Glomerular visceral epithelial cell (primary cell): ENCODE measurements at regions not wholly inside any gene's neighbourhood (a gene's known extent, or its start where the extent isn't known, plus 50 kb on each side); places are given as distances from the start of the nearest gene placed in this dataset.

Experiments
- DNase-seq: peaks from one replicate; pipeline ENCODE4 v3.0.0-alpha.2; 2016; ENCODE audit errors: extremely low spot score

DNA sequence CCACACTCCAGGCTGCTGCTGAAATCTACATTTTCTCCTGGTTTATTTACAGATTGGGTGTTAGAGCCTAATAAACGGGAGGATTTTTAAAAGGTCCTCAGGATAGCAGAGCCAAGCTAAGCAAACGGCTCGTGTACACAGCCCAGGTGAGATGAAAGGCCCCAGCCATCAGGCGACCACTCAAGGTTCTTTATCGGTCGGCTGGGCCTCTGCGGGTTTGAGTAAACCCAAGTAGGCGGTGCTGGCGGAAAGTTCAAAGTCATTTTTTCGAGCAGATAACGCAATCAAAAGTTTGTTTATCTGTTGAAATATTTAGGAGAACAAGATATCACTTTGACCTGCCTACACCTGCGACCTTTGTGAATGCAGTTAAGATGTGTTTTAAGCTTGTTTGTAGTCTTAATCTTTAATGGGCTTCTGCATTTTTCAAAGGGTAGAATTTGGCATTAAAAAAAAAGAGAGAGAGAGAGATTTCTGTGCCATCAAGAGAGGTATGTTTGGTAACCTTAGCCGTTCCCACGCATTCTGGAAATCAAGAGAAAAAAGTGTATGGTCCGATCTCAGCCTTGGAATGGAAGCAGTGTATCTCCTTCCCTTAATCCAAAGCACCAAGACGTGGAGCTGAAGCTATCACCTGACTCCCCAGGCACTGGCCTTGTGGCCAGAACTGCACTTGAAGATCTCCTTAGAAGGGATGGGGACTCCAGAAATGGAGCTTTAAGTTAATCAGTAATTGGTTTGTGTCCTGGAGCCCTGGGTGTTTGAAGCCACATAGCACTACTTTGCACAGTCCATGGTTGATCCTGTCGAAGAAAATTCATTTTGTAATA, 301.7 kb upstream of the IRX5 start:
- DNase-seq, result no peak

DNA sequence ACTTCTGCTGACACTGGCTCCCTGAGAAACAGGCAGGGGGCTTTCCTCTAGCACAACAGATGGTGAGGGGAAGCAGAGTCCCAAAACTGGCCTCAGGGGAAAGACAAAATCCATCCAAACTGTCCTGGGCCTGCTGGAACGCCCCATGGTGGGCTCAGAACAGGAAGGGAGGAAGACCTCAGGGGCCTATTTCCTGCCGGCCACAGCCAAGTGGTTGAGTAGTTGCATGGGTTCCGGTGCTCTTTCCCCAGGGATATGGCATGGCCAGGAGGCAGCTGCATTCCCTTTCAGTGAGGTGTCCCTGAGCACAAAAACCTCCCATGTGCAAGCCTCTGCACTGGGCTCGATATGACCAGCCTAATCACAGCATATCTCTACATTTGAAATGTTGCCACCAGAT, 303.0 kb upstream of the IRX5 start:
- DNase-seq, result no peak

DNA sequence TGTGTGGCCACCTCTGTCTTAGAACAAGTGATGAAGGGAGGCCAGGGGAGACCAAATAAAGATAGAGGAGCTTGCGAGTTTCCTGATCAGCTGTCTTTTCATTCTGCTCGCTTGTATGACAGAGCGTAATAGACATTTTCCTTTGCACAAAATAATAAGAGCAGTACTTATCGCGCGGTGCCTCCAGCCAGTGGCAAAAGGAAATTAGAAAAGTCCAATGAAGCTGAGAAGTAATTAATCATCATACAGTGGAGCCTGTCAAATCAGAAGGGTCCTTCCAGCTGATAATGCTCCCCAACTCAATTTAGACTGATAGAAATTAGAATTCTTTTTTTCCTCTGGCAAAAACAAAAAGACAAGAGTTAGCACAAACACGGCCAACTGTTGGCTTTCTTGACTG, 307.0 kb upstream of the IRX5 start:
- DNase-seq, result no peak

DNA sequence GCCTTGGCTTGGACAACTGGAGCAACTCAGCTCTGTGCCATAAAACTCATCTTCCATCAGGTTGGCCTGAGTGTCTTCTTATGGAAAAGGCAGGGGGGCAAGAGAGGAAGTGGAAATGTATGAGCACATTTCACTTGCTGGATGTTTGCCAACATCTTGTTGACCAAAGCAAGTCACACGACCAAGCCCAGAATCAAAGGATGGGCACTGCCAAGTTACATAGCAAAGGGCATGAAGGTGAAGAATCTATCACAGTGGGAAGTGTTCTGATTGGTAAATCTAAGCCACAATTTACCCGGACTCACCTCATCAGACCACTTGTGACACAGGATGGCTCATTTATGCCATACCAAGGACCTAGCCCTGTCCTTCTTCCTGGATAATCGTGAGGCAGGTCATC, 310.5 kb upstream of the IRX5 start:
- DNase-seq, result no peak

DNA sequence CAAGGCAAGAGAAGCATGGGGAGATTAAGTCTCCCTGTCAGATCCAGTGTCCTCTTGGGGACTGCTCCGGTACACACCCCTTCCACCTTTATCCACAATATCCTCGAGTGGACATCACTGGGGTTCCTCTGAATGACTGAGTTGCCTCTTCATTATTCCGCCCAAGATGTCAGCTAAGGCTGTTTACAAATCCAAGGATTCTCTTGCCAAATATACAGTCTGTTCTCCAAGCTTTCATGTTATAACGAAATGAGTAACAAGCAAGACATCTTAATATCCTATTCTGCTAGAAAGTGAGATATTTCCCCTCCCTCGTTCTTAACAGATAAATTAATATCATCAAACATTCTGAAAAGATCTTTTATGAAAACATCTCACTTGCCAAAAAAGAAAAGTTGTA, 314.1 kb upstream of the IRX5 start:
- no peak for DNase-seq

DNA sequence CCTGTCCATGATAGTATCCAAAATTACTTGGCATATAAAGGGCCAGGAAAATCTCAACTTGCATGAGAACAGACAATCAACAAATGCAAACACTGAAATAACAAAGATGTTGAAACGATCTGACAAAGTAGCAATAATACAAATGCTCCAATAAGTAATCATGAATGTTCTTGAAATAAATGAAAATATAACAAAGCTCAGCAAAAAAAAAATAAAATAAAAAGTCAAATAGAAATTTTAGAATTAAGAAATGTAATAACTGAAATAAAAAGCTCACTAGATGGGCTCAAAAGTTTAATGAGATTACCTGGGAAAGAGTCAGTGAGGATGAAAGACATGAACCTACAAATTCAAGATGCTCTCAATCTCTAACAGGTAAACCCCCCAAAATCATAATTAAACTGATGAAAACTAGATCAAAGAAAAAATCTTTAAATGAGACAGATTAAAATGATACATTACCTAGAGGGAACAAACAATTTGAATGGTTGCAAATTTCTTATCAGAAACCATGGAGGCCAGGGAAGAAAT, 319.0 kb upstream of the IRX3 start:
- DNase-seq, result no peak

DNA sequence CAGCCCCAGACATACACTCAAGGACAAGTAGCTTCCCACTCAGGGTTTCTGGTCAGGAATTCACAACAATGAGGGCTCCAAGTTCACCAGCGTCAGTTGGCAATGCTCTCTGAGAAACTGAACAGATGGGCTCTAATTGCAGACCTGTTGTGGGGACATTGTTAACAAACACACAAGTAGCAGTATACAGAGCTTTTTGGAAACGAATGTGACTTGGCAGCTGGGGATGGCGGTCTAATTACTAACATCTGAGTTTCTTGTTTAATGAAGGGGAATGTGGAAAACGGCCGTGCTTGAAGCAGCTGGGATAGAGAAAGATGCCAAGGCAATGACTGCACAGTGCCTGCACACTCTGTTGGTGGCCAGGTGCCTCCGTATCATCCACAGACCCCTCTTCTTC, 316.1 kb upstream of the IRX3 start:
- no peak for DNase-seq

DNA sequence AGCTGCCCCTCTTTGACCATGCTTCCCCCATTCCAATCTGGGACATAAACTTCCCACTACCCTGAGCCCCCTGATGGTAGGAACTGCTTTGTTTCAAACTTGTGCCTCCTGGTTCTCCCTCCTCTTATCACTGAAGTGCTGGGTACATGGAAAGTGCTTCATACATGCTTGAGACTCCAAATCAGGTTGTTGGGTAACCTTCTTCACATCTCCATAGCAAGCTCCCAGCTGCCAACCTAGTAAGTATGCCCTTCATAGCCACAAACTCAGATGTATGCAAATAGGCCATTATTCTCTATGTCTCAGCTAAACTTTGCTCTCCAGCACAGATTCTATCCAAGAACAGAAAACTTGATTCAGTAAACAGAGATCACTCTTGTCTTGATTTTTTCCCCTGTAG, 310.6 kb upstream of the IRX3 start:
- no peak for DNase-seq

DNA sequence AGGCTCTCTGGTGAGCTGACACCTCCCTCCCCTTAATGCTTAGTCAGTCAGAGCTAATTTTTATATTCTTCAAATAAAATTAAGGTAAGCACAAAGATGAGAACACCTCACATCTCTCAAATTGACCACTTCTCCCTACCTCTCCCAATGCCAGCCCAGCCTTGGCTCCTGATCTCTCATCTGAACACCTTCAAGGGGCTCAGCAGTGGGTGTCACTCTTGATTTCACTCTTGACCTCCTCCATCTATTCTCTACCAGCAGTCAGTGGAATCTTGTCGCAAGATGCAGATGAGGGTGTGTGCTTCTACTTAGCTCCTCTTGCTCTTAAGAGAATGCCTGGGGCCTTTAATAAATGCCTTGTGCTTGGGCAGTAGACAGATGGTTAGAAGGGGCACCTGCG, 309.0 kb upstream of the IRX3 start:
- DNase-seq, result no peak

DNA sequence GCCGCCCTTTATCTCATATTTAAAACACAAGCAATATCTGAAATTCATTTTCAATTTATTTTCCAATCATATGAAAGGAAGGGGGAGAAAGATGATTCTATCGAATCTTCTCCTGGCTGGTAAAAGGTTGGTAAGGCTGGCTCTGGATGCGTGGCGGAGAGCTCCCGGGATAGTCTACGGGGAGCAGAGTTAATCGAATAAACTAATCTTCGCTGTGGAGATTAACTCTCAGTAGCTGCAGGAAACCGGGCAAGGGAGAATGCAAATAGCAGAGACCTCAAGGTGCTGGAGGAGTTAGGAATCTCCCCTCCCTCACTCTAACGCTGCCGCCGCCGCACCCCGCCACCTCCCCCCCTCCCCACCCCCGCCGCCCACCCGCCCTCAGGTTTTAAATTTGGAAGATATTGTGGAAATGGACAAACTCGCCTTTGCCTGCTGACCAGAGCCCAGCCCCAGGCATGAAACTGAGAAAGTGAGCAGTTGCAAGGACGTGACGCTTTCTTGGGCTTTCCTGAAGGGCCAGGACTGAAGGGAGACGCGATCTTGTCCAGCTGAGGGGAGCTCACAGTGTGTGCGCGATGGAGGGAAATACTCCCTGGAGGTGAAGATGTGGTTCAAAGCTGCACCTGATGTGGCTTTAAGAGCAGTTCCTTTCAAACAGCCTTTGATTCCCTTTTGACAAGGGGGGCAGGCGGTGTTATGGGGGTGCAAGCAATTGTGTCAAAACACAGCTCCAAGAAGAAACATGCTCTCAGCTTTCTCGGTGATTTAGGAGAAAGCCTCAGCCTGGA, 308.2 kb upstream of the IRX3 start:
- no peak for DNase-seq

DNA sequence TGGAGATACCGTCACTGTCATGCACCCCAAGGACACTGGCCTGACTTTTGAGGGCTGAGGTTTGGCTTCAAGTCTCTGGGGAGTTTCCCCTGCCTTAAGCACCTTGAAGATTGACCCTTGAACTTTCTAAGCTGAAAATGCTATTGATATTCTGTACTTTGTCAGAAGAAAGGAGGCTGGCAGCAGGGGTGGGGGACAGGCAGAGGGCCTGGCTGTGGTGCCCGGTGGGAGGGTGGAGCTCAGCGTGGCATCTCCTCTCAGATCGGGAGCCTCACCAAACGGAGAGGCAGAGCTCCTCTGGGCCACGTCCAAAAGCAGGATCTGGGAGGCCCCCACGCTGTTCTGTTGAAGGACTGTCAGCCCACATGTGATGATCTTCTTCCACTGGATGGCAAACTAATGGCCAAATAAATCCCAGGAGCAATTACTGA, 305.2 kb upstream of the IRX3 start:
- DNase-seq, result no peak

DNA sequence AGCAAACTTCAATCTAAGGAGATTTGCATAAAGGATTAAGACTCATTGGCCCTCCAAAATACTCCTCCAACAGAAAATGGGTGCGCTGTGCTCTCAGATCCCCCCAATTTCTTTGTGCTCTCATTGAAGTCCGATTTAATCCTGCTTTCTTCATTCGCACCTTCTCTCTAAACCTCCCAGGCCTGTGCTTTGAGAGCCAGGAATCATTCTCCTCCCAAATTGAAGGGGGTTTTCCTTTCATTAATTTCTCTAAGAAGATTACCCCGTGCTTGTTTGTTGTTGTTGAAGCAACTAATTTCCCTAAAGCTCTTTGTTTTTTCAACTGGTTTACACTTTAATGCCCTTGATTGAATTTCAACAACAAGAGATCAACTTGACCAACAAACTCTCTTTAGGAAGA, 304.2 kb upstream of the IRX3 start:
- no peak for DNase-seq

DNA sequence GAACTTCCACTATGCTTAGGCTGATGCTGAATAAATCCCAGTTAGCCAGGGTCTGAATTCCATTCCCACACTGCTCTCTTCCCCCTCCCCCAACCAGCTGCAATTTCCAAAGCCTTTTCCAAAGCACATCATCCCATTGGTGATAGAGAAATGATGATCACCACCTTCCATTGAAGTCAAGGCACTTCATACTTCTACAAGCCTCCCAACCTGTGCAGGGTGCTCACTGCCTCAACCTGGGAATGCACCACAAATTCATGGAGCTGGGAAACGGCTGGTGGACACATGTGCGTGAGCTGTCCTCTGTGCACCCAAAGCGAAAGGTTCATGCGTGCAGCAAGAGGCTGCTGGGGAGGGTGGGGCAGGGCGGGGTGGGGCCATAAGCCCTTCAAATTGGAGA, 302.7 kb upstream of the IRX3 start:
- no peak for DNase-seq

DNA sequence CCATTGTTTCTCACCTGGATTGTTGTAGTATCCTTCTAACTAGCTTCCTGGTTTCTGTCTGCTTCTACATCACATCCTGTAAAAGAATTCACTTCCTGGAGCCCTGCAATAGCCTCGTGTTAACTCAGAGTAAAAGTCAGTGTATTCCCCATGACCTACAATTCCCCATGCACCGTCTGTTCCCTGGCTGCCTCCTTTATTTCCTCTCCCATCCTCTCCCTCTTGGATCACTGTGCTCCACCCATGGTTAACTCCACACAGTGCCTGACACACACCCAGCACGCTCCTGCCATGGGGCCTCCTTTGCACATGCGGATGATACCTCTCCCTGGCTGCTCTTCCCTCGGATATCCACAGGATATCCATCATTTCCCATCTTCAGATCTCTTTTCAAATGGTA, 301.4 kb upstream of the IRX3 start:
- no peak for DNase-seq

DNA sequence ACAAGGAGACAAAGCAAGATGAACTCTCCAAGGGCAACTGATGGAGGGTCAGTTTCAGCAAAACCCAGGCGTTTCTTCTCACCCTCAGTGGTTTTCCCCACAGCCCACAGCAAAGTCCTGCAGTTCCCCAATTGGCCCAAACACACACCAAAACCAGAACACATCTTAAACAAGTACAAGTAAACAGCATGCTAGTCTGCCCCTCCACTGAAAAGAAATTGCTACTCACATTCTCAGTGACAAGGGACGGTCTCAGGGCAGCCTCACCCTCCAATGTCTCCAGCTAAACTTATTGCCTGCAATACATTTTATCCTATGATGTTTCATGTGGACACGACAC, 300.6 kb upstream of the IRX3 start:
- DNase-seq, result no peak

DNA sequence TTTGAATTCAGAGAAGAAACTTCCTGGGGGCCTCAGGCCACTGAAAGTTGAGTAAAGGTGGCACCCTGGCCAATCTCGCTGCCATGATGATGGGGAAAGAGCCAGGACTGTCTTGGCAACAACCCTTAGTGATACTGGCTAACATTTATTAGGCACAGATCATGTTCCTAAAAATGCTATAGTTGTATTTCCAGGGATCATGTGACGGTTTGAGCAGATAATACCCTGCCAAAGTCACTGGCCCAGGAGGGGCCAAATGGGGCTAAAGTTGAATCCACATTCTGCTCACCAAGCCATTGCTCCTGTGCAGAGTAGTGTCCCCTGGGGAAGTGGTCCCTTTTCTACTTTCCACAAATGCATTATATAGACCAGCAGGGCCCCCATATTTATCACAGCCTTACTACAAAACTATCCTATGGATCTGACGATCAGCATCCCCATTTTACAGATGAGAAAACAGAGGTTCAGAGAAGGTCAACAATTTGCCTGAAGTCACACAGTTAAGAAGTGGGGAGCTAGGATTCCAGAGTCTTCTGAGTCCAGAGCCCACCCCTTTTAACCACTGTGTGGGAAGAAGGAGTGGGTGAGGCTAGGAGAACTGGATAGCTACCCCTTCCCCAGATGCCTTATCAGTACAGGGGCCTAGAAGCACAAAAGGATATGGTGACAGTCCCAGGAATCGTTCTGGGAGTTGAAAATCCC, 300.0 kb upstream of the IRX3 start:
- no peak for DNase-seq

DNA sequence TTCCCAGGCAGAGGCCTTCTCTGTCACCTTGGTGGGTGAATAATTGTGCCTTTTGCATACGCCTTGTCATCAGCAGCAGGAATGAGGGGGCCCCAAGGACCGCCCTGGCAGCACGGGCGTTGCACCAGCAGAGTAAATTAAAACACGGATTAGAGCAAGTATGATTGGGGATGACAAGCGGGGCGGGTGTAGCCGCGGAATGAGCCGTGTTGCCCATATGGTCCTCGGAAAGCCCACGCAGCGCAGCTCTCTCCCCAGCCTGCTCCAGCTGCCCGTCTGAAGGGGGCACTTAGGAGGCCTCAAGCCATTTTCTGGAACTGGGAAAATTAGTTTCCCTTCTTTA, 299.4 kb upstream of the IRX3 start:
- no peak for DNase-seq

DNA sequence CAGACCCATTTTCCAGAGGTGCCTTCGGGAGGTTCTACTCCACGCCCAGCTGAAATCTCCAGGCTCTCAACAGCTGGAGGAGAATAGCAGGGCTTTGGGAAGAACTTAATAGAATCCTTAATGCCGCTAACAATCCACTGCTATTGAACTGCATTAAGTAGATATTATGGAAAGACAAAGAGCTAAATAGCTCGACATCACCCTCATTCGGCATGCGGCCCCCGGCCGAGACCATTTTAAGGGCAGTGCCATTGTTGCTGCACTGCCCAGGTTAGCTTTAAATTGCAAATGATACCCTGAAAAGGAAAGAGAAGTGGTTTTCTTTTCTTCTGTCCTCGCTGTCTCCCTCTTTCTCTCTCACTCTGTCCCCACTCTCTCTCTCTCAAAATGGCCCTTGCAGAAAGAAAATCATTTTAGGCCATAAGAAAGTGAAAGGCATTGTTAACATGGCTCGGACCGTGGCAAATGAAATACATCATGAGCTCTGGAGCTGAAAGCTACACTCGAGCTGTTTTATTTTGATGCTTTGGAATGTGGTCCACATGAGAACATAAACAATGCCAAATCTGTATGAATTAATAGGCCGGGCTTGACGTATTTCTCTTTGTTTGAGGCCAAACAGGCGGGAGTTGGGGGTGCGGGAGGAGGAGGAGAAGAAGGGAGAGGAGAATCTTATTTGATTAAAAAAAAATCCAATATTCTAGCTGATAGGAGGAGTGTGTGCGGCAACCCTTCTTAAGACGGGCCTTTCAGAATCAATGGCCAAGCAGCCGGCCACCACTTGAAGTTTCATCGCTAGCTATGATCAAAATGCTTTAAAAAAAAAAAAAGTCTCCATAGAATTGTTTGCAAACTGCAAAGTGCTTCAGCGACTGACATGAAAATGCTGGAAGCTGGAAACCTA, 298.8 kb upstream of the IRX3 start:
- no peak for DNase-seq

DNA sequence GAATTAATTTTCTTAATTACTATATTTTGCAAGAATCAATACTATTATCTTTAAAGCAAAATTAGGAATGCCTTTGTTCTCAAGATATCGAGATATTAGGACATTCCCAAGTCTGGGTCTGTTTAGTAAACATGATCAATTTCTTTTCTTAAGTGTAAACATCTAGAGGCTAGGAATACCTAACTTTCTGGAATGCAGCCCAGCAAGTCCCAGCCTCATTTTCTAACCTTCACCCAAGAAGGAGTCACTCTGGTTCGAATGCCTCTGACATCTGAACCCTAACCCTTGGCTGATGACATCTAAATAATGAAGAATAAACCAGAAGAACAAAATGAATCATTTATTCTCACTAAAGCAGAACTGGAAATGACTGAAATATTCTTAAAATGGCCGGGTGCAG, 297.5 kb upstream of the IRX3 start:
- no peak for DNase-seq

DNA sequence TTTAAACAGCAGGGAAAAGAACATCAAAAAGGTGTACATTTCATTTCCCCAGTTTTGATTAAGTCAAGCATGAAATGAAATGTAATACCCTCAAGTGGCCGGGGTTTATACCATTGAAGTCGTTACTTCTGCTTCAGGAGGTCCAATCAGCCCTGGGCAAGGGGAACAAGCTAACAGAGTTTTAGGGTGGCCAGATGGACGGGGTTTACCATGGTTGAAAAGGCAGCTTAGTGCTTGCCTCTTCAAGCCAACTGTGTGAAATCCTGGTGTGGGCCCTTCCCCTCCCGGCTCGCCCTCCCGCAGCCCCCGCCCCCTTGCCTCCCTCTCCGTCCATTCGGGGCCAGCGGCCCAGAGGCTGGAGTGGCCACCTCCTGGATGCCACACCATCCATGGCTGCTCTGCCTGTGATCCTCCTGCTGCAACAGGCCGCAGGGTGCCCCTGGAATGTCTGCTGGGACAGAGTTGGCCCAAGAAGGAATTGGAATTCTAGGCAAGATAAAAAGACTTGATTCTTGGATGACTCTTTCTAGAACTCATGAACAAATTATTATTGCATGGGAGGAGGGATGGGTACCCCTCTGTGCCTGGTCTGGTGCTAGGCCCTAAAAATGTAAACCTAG, 296.2 kb upstream of the IRX3 start:
- DNase-seq, result no peak

DNA sequence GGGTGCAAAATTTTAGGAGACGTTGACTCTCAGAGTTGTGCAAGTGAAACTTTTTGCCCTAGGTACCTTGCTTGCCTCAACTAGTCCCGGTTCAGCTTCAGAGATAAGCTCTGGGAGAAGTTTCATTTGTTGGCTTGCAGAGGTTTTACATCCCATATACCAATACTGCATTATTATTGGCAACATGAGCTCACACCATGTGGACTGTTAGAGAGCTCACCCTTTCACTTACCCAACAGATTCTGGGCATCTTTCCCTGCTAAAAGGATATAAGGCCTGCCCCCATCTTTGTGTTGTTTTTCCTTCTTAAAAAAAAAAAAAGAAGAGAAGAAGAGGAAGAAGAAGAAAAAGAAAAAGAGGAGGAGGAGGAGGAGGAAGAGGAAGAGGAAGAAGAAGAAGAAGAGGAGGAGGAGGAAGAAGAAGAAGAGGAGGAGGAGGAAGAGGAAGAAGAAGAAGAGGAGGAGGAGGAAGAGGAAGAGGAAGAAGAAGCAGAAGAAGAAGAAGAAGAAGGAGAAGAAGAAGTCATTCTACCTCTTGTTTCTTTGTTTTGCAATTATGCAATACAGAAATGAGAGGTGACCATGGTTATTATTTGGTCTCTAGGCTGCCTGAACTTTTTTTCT, 292.6 kb upstream of the IRX3 start:
- no peak for DNase-seq
